ENCODE measurements at regions not wholly inside any gene's neighbourhood (a gene's known extent, or its start where the extent isn't known, plus 50 kb on each side); places are given as distances from the start of the nearest gene placed in this dataset.
"Not testable (repeated sequence)": the region's sequence is repeated elsewhere in the genome, so short reads cannot be mapped to it uniquely, and the experiment has no call there.

- DNase-seq: no peak
Observed at GRCh38 chr6:170147832-170148708, 142.8 kb downstream of the DLL1 start.

GRCh38 chr6:170147056-170147787, 143.7 kb downstream of the DLL1 start:
- DNase-seq: peak; percentile 5

DNA sequence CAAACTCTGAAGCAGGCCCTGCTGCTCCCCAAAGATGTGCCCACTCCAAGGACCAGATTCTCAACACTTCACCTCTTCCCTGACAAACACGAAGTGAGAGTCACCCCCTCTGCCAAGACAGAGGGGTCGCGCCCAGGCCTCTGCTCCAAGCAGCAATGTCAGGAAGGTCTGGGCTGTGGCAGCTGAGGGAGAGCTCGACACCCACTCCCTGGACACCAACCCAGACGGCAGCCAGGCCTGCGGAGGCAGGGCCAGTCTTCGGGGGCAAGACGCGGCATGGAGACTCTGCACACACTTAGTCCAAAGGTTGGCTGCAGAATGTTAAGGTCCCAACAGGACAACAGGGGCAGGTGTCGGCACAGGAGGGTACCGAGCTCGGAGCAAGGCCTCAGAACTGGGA, 144.2 kb downstream of the DLL1 start:
- no peak for DNase-seq

GRCh38 chr6:170146131-170146530, 144.7 kb downstream of the DLL1 start:
- DNase-seq: not testable (repeated sequence)

- not testable (repeated sequence) for DNase-seq
Observed at GRCh38 chr6:170145716-170146115, 145.2 kb downstream of the DLL1 start.

GRCh38 chr6:170145272-170145592, 145.6 kb downstream of the DLL1 start:
- DNase-seq: no peak

- no peak for DNase-seq
Observed at GRCh38 chr6:170144571-170145271, 146.2 kb downstream of the DLL1 start.

DNA sequence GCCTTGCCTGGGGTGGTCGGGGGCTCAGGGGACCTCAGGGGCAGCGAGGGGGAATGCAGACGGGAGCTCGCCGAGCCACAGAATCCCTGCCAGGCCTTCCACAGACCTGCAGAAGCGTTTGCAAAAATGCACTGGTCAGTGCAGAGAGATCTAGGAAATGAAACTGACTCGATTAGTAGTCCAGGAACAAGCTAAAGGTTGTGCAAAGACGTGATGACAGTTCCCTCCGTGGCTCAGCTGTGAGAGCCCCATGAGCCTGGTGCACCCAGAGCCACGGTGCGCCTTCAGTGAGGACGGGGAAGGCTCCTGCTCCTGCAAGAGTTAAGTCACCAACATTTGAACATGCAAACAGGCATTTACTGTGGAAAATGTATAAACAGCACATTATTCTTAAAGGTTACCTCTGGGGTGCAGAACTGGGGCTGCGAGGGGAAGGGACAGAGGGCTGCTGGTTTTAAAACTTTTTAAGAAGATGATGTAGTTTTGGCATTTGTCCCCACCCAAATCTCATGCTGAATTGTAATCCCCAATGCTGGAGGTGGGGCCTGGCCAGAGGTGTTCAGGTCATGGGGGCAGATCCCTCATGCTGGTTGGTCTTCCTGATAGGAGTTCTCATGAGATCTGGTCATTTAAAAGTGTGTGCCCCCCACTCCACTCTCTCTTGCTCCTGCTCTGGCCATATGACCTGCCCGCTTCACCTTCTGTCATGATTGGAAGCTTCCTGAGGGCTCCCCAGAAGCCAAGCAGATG, 147.3 kb downstream of the DLL1 start:
- no peak for DNase-seq

DNA sequence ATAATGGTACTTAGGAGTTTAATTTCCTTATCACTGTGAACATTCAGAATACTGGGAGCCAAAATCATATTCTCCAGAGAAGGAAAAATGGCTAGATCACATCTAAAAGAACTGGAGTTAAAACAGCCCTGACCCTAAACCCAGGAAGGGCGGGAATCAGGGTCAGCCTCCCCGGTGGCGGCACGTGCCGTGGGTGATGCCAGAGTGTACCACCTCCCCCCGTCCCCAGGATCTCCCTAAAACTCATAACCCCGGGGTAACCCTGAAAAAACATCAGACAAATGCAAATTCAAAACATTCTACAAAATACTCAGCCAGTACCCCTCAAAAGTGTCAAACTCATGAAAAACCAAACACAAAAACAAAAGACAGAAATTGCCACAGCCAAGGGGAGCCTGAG, 148.3 kb downstream of the DLL1 start:
- no peak for DNase-seq

DNA sequence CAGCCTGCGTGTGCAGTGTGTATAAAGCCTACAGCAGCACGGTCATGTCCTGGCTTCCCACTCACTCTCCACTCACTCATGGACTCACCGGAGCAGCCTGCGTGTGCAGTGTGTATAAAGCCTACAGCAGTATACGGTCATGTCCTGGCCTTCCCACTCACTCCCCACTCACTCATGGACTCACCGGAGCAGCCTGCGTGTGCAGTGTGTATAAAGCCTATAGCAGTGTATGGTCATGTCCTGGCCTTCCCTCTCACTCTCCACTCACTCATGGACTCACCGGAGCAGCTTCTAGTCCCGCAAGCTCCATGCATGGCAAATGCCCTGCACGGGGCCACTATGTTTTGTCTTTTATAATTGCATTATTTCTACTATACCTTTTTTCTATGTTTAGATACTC, 149.8 kb downstream of the DLL1 start:
- not testable (repeated sequence) for DNase-seq

GRCh38 chr6:170140129-170140528, 150.7 kb downstream of the DLL1 start:
- DNase-seq: no peak

GRCh38 chr6:170139531-170139930, 151.3 kb downstream of the DLL1 start:
- no peak for DNase-seq

- DNase-seq: not testable (repeated sequence)
Observed at GRCh38 chr6:170139046-170139445, 151.8 kb downstream of the DLL1 start.

- DNase-seq: no peak
Observed at GRCh38 chr6:170137911-170138910, 152.7 kb downstream of the DLL1 start.

- DNase-seq: no peak
Observed at GRCh38 chr6:170137176-170137891, 153.5 kb downstream of the DLL1 start.

DNA sequence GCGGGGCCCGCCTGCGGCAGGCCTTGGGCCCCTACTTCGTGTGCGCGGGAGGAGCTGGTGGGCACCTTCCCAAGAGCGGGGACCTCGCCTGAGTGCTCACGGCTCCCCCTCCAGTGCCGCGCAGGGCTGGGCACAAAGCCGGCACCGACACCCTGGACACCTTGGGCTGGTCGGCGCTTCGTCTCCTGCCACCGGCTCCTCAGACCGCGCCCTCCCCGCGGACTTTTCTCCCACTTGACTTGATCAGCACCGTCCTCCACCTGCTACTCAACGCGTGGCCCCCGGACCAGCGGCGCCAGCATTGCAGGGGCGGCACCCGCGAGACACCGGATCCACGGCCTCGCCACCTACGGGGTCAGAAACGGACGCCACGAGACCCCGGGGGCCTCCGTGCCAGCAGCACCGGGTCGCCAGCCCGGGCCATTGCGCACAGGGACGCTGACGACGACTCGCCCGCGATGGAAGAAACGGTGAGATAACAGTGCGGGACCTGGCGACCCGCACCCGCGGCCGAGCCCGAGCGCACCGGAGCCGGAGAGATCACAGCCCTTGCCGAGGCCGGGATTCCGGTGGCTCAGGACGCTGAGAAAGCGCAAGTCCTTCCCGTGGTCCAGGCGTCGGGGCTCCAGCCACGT, 154.2 kb downstream of the DLL1 start:
- DNase-seq: no peak

- DNase-seq: no peak
Observed at GRCh38 chr6:170135821-170136471, 154.9 kb downstream of the DLL1 start.

GRCh38 chr6:170135461-170135820, 155.4 kb downstream of the DLL1 start:
- no peak for DNase-seq
